Kidney (tissue), 13 donors: ENCODE measurements at regions not wholly inside any gene's neighbourhood (a gene's known extent, or its start where the extent isn't known, plus 50 kb on each side); places are given as distances from the start of the nearest gene placed in this dataset.

Experiments
- DNase-seq, 5 donors: peaks; one replicate each; pipeline ENCODE4 v3.0.0-alpha.2; 2013 to 2020
- FAIRE-seq: peaks from 2 replicates; lab custom pipeline; 2012; peaks lifted over from hg19 to GRCh38; lab: Jason Lieb, UNC
- H3K27ac ChIP-seq, 2 donors: one replicate each; pipeline ENCODE4 v1.7.0; 2013; ENCODE audit warnings: low read depth in 2 of 2, low read length in 2 of 2, inconsistent platforms in 1 of 2
- H3K27me3 ChIP-seq: one replicate; pipeline ENCODE4 v1.7.1; 2013; ENCODE audit warnings: low read length, inconsistent platforms; ENCODE audit not compliant: control insufficient read depth, insufficient read depth
- H3K36me3 ChIP-seq, 3 donors: one replicate each; pipeline versions ENCODE4 v1.7.0 to v1.7.1; 2013; ENCODE audit warnings: low read length in 3 of 3, control low read depth in 1 of 3, inconsistent platforms in 1 of 3; ENCODE audit not compliant: insufficient read depth in 3 of 3, control insufficient read depth in 2 of 3
- H3K4me1 ChIP-seq, 3 donors: one replicate each; pipeline versions ENCODE4 v1.7.0 to v1.7.1; 2013; ENCODE audit warnings: low read length in 3 of 3, inconsistent platforms in 1 of 3, low read depth in 1 of 3; ENCODE audit not compliant: control insufficient read depth in 2 of 3, insufficient read depth in 2 of 3
- H3K4me3 ChIP-seq, 3 donors: one replicate each; pipeline versions ENCODE4 v1.7.0 to v1.8.1; 2013; ENCODE audit warnings: low read length in 3 of 3, control low read depth in 1 of 3, inconsistent platforms in 1 of 3
- H3K9ac ChIP-seq, 3 donors: one replicate each; pipeline versions ENCODE4 v1.7.0 to v1.7.1; 2013; ENCODE audit warnings: low read length in 3 of 3, control low read depth in 1 of 3, inconsistent platforms in 1 of 3
- H3K9me3 ChIP-seq, 3 donors: one replicate each; pipeline versions ENCODE4 v1.7.0 to v1.7.1; 2013; ENCODE audit warnings: low read length in 3 of 3, control low read depth in 1 of 3, inconsistent platforms in 1 of 3; ENCODE audit not compliant: control insufficient read depth in 2 of 3, insufficient read depth in 1 of 3
- intact Hi-C: fragments of 100-400 bp; cut with DNase I; formaldehyde crosslinking; loops from one replicate; pipeline ENCODE4 v1.11.1; 2022
- TF ChIP-seq, protein P1 (sequence below): IDR thresholded peaks from 3 replicates; pipeline ENCODE4 v1.5.1; 2012; ENCODE audit warnings: mild to moderate bottlenecking, moderate library complexity, borderline replicate concordance; ENCODE audit not compliant: insufficient read depth; ENCODE audit errors: extremely low read depth
- donor health status: control.
- donor health status: control.
- donor health status: control.
- donor health status: control.
- donor health status: control.
- donor health status: DM: yes; HTN: yes; CAD: no.
- donor health status: Normal renal cell carcinoma (clear cell type).

- H3K27me3 ChIP-seq, result no peaks in the 10 kb centered on the region
These were observed 1802.2 kb upstream of the ACO1 start for GRCh38 chr9:30582240-30582639.

GRCh38 chr9:30584559-30584958 lies 1799.9 kb upstream of the ACO1 start:
- TF ChIP-seq, protein P1, sequence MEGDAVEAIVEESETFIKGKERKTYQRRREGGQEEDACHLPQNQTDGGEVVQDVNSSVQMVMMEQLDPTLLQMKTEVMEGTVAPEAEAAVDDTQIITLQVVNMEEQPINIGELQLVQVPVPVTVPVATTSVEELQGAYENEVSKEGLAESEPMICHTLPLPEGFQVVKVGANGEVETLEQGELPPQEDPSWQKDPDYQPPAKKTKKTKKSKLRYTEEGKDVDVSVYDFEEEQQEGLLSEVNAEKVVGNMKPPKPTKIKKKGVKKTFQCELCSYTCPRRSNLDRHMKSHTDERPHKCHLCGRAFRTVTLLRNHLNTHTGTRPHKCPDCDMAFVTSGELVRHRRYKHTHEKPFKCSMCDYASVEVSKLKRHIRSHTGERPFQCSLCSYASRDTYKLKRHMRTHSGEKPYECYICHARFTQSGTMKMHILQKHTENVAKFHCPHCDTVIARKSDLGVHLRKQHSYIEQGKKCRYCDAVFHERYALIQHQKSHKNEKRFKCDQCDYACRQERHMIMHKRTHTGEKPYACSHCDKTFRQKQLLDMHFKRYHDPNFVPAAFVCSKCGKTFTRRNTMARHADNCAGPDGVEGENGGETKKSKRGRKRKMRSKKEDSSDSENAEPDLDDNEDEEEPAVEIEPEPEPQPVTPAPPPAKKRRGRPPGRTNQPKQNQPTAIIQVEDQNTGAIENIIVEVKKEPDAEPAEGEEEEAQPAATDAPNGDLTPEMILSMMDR, result no peak
- no peaks in the 10 kb centered on the region for H3K9me3 ChIP-seq
- H3K4me3 ChIP-seq, result no peak overlapping the region
- no peak overlapping the region for H3K9ac ChIP-seq
- H3K27me3 ChIP-seq, result no peaks in the 10 kb centered on the region
- intact Hi-C loops, result no loop called here
- no peaks in the 10 kb centered on the region for H3K36me3 ChIP-seq
- no peak overlapping the region for H3K27ac ChIP-seq
- FAIRE-seq (no peak), DNase-seq (no peak)
- no peaks in the 10 kb centered on the region for H3K4me1 ChIP-seq

More at GRCh38 chr9:30582240-30582639, 1802.2 kb upstream of the ACO1 start:
- no peak overlapping the region for H3K27ac ChIP-seq
- TF ChIP-seq, protein P1, result no peak
- no peak for DNase-seq
- no peak overlapping the region for H3K4me3 ChIP-seq
- no peaks in the 10 kb centered on the region for H3K4me1 ChIP-seq
- no peak overlapping the region for H3K9ac ChIP-seq
- intact Hi-C loops, result no loop called here
- no peaks in the 10 kb centered on the region for H3K9me3 ChIP-seq
- no peak for FAIRE-seq
- H3K36me3 ChIP-seq, result no peaks in the 10 kb centered on the region

- Histone ChIP-seq H3K4me3 (no peak overlapping the region), H3K9me3 (no peaks in the 10 kb centered on the region), H3K9ac (no peak overlapping the region), H3K4me1 (no peaks in the 10 kb centered on the region), H3K36me3 (no peaks in the 10 kb centered on the region), H3K27ac (no peak overlapping the region), H3K27me3 (no peaks in the 10 kb centered on the region)
- intact Hi-C loops, result no loop called here
- TF ChIP-seq, protein P1, result no peak
- no peak for FAIRE-seq
- DNase-seq, result peak in 2 of 5 donors; percentile 21 to 55
These were observed 1793.0 kb upstream of the ACO1 start for GRCh38 chr9:30591461-30591860.

- no peak overlapping the region for H3K27ac ChIP-seq
- H3K9ac ChIP-seq, result no peak overlapping the region
- intact Hi-C loops, result no loop called here
- no peaks in the 10 kb centered on the region for H3K4me1 ChIP-seq
- no peak for DNase-seq
- TF ChIP-seq, protein P1, result no peak
- H3K9me3 ChIP-seq, result no peaks in the 10 kb centered on the region
- H3K4me3 ChIP-seq, result no peak overlapping the region
- no peak for FAIRE-seq
- H3K36me3 ChIP-seq, result no peaks in the 10 kb centered on the region
- H3K27me3 ChIP-seq, result no peaks in the 10 kb centered on the region
These were observed 1786.8 kb upstream of the ACO1 start for GRCh38 chr9:30597608-30598007.
